Right lobe of liver (tissue), 6 donors: ENCODE measurements at regions not wholly inside any gene's neighbourhood (a gene's known extent, or its start where the extent isn't known, plus 50 kb on each side); places are given as distances from the start of the nearest gene placed in this dataset.
A peak's percentile ranks its signal among the peaks of the same experiment; 100 is the strongest.

Experiments used
- ATAC-seq, 4 donors: fragments of 200-7000 bp; cut with Tn5 transposase; one replicate each; pipeline ENCODE4 v1.9.1; 2020; ENCODE audit warnings: mild to moderate bottlenecking in 4 of 4, moderate library complexity in 4 of 4
- DNase-seq, 3 donors: peaks; one replicate each; pipeline ENCODE4 v3.0.0-alpha.2; 2020
- H3K27ac ChIP-seq, 3 donors: fragments of 200-600 bp; one replicate each; pipeline ENCODE4 v1.8.0; 2022
- H3K27me3 ChIP-seq, 2 donors: fragments of 200-600 bp; one replicate each; pipeline ENCODE4 v1.8.0; 2022
- H3K36me3 ChIP-seq, 4 donors: fragments of 200-600 bp; sonication (generic) in 1 of 4; one replicate each; pipeline versions ENCODE4 v1.5.1 to v1.8.0; 2017 to 2022; ENCODE audit warnings: control low read depth in 1 of 4
- H3K4me1 ChIP-seq, 4 donors: fragments of 200-600 bp; sonication (generic) in 1 of 4; one replicate each; pipeline versions ENCODE4 v1.5.1 to v1.8.0; 2017 to 2022; ENCODE audit warnings: control low read depth in 1 of 4
- H3K4me3 ChIP-seq, 3 donors: fragments of 200-600 bp; one replicate each; pipeline ENCODE4 v1.8.0; 2022
- H3K9me3 ChIP-seq, 4 donors: fragments of 200-600 bp; sonication (generic) in 1 of 4; one replicate each; pipeline versions ENCODE4 v1.5.1 to v1.8.0; 2017 to 2022; ENCODE audit warnings: control low read depth in 1 of 4
- CTCF ChIP-seq, 4 donors: fragments of 200-600 bp in 3 of 4; fragments of 450-650 bp in 1 of 4; IDR thresholded peaks; one replicate each; pipeline versions ENCODE4 v1.5.1 to v1.8.0; 2016 to 2022; ENCODE audit warnings: antibody characterized with exemption in 4 of 4, mild to moderate bottlenecking in 2 of 4
- POLR2A ChIP-seq: fragments of 450-650 bp; IDR thresholded peaks from one replicate; pipeline ENCODE4 v1.6.1; 2017; ENCODE audit warnings: antibody characterized with exemption, mild to moderate bottlenecking
- WGBS: methylation state at CpG from one replicate; pipeline ENCODE4 v1.1.6; 2018; ENCODE audit warnings: low coverage, low lambda C conversion rate; ENCODE audit not compliant: insufficient coverage; ENCODE audit errors: missing lambda C conversion rate; 5-methylcytosine and 5-hydroxymethylcytosine counted together
- intact Hi-C, 2 donors: fragments of 100-400 bp; cut with DNase I; formaldehyde crosslinking; loops; one replicate each; pipeline versions ENCODE4 v1.11.2 to v1.14.1; 2022
- donor health status: DM: no; HTN: yes; CAD: no.
- donor health status: DM: no; HTN: no; CAD: no.
- donor health status: DM: no; HTN: no; CAD: no.
- donor health status: DM: no; HTN: yes; CAD: no.
- donor health status: DM: no; HTN: yes; CAD: no.

- no peaks in the 10 kb centered on the region for H3K36me3 ChIP-seq
- no peak for TF ChIP-seq CTCF (IDR thresholded peaks at IDR 0.05)
- no peak for TF ChIP-seq POLR2A
- intact Hi-C loops: no loop called here
- DNase-seq (no peak), ATAC-seq (no peak)
- H3K4me1 ChIP-seq: no peaks in the 10 kb centered on the region
- H3K9me3 ChIP-seq: no peaks in the 10 kb centered on the region
- H3K27me3 ChIP-seq: no peaks in the 10 kb centered on the region
- no peak overlapping the region for H3K4me3 ChIP-seq
- no peak overlapping the region for H3K27ac ChIP-seq
- WGBS: 61% methylated on average over 4 of the region's 4 CpGs
These were observed 400.8 kb downstream of the REEP3 start for GRCh38 chr10:63921908-63922467.

- no peaks in the 10 kb centered on the region for H3K27me3 ChIP-seq
- DNase-seq (no peak), ATAC-seq (peak; percentile 32 to 85 (median 70))
- intact Hi-C loops: no loop called here
- 17% methylated on average over 5 of the region's 6 CpGs for WGBS
- H3K4me3 ChIP-seq: no peak overlapping the region
- no peaks in the 10 kb centered on the region for H3K4me1 ChIP-seq
- H3K9me3 ChIP-seq: no peaks in the 10 kb centered on the region
- no peaks in the 10 kb centered on the region for H3K36me3 ChIP-seq
- no peak overlapping the region for H3K27ac ChIP-seq
- TF ChIP-seq CTCF (IDR thresholded peaks at IDR 0.05) (no peak), POLR2A (no peak)
These were observed 401.5 kb downstream of the REEP3 start for GRCh38 chr10:63922468-63923284.

GRCh38 chr10:63929831-63930467 lies 408.7 kb downstream of the REEP3 start:
- WGBS: 68% methylated on average over 3 of the region's 4 CpGs
- Histone ChIP-seq H3K9me3 (no peaks in the 10 kb centered on the region), H3K4me3 (no peak overlapping the region), H3K27me3 (no peaks in the 10 kb centered on the region), H3K27ac (no peak overlapping the region), H3K4me1 (no peaks in the 10 kb centered on the region), H3K36me3 (no peaks in the 10 kb centered on the region)
- no peak for DNase-seq
- no peak for TF ChIP-seq CTCF (IDR thresholded peaks at IDR 0.05)
- TF ChIP-seq POLR2A: no peak
- ATAC-seq: no peak
- intact Hi-C loops: no loop called here

GRCh38 chr10:63930584-63930983 lies 409.4 kb downstream of the REEP3 start:
- DNase-seq (no peak), ATAC-seq (no peak)
- intact Hi-C loops: no loop called here
- WGBS: 70% methylated on average over 3 of the region's 4 CpGs
- Histone ChIP-seq H3K4me3 (no peak overlapping the region), H3K27ac (no peak overlapping the region), H3K36me3 (no peaks in the 10 kb centered on the region), H3K9me3 (no peaks in the 10 kb centered on the region), H3K4me1 (no peaks in the 10 kb centered on the region), H3K27me3 (no peaks in the 10 kb centered on the region)
- TF ChIP-seq CTCF (IDR thresholded peaks at IDR 0.05) (no peak), POLR2A (no peak)
